ENCODE measurements at regions not wholly inside any gene's neighbourhood (a gene's known extent, or its start where the extent isn't known, plus 50 kb on each side); places are given as distances from the start of the nearest gene placed in this dataset.
"Not testable (repeated sequence)": the region's sequence is repeated elsewhere in the genome, so short reads cannot be mapped to it uniquely, and the experiment has no call there.

- no peaks in the 10 kb centered on the region for H3K4me1 ChIP-seq
- no peaks in the 10 kb centered on the region for H3K27me3 ChIP-seq
- no peak overlapping the region for H3K4me3 ChIP-seq
- no peaks in the 10 kb centered on the region for H3K36me3 ChIP-seq
- no peak for DNase-seq
- no peaks in the 10 kb centered on the region for H3K9me3 ChIP-seq (replicated peaks)
- no peak overlapping the region for H3K27ac ChIP-seq
Measured at GRCh38 chr3:166445865-166446264, 608.6 kb upstream of the BCHE start.

GRCh38 chr3:166444756-166445155, 607.5 kb upstream of the BCHE start:
- Histone ChIP-seq H3K4me3 (no peak overlapping the region), H3K9me3 (replicated peaks) (no peaks in the 10 kb centered on the region), H3K27me3 (no peaks in the 10 kb centered on the region), H3K27ac (no peak overlapping the region), H3K4me1 (no peaks in the 10 kb centered on the region), H3K36me3 (no peaks in the 10 kb centered on the region)
- DNase-seq = no peak

- Histone ChIP-seq H3K9me3 (replicated peaks) (no peaks in the 10 kb centered on the region), H3K27ac (no peak overlapping the region), H3K4me3 (no peak overlapping the region), H3K4me1 (no peaks in the 10 kb centered on the region), H3K27me3 (no peaks in the 10 kb centered on the region), H3K36me3 (no peaks in the 10 kb centered on the region)
- no peak for DNase-seq
Measured at GRCh38 chr3:166444336-166444735, 607.1 kb upstream of the BCHE start.

- DNase-seq = no peak
- H3K27me3 ChIP-seq = no peaks in the 10 kb centered on the region
- H3K9me3 ChIP-seq (replicated peaks) = no peaks in the 10 kb centered on the region
- H3K36me3 ChIP-seq = no peaks in the 10 kb centered on the region
- H3K27ac ChIP-seq = no peak overlapping the region
- no peaks in the 10 kb centered on the region for H3K4me1 ChIP-seq
- no peak overlapping the region for H3K4me3 ChIP-seq
Measured at GRCh38 chr3:166435469-166436057, 598.3 kb upstream of the BCHE start.

- Histone ChIP-seq H3K27me3 (no peaks in the 10 kb centered on the region), H3K36me3 (no peaks in the 10 kb centered on the region), H3K4me3 (no peak overlapping the region), H3K4me1 (no peaks in the 10 kb centered on the region), H3K27ac (no peak overlapping the region), H3K9me3 (replicated peaks) (no peaks in the 10 kb centered on the region)
- DNase-seq = no peak
Measured at GRCh38 chr3:166433060-166433459, 595.8 kb upstream of the BCHE start.

- no peaks in the 10 kb centered on the region for H3K4me1 ChIP-seq
- no peaks in the 10 kb centered on the region for H3K36me3 ChIP-seq
- H3K4me3 ChIP-seq = no peak overlapping the region
- no peaks in the 10 kb centered on the region for H3K9me3 ChIP-seq (replicated peaks)
- H3K27ac ChIP-seq = no peak overlapping the region
- no peaks in the 10 kb centered on the region for H3K27me3 ChIP-seq
- peak in 1 of 2 experiments; percentile 18 for DNase-seq
Measured at GRCh38 chr3:166425900-166426611, 588.8 kb upstream of the BCHE start.

- no peaks in the 10 kb centered on the region for H3K36me3 ChIP-seq
- no peaks in the 10 kb centered on the region for H3K27me3 ChIP-seq
- no peaks in the 10 kb centered on the region for H3K9me3 ChIP-seq (replicated peaks)
- no peaks in the 10 kb centered on the region for H3K4me1 ChIP-seq
- no peak for DNase-seq
- H3K27ac ChIP-seq = no peak overlapping the region
- no peak overlapping the region for H3K4me3 ChIP-seq
Measured at GRCh38 chr3:166425021-166425420, 587.8 kb upstream of the BCHE start.

GRCh38 chr3:166423824-166424513, 586.7 kb upstream of the BCHE start:
- H3K4me1 ChIP-seq; DNase-seq; H3K27ac ChIP-seq; H3K9me3 ChIP-seq (replicated peaks); H3K27me3 ChIP-seq; H3K4me3 ChIP-seq; H3K36me3 ChIP-seq: not testable (repeated sequence)

- no peaks in the 10 kb centered on the region for H3K36me3 ChIP-seq
- DNase-seq = no peak
- no peaks in the 10 kb centered on the region for H3K4me1 ChIP-seq
- H3K9me3 ChIP-seq (replicated peaks) = no peaks in the 10 kb centered on the region
- H3K4me3 ChIP-seq = no peak overlapping the region
- H3K27me3 ChIP-seq = no peaks in the 10 kb centered on the region
- H3K27ac ChIP-seq = no peak overlapping the region
Measured at GRCh38 chr3:166422556-166422955, 585.3 kb upstream of the BCHE start.

GRCh38 chr3:166420071-166420470, 582.8 kb upstream of the BCHE start:
- DNase-seq = no peak
- H3K27me3 ChIP-seq = no peaks in the 10 kb centered on the region

GRCh38 chr3:166405896-166406295, 568.7 kb upstream of the BCHE start:
- no peaks in the 10 kb centered on the region for H3K4me1 ChIP-seq
- no peak overlapping the region for H3K27ac ChIP-seq
- no peak for DNase-seq
- no peak overlapping the region for H3K4me3 ChIP-seq
- H3K27me3 ChIP-seq = no peaks in the 10 kb centered on the region
- H3K9me3 ChIP-seq (replicated peaks) = no peaks in the 10 kb centered on the region
- H3K36me3 ChIP-seq = no peaks in the 10 kb centered on the region

More at GRCh38 chr3:166420071-166420470, 582.8 kb upstream of the BCHE start:
- no peaks in the 10 kb centered on the region for H3K9me3 ChIP-seq (replicated peaks)
- H3K4me3 ChIP-seq = no peak overlapping the region
- no peaks in the 10 kb centered on the region for H3K4me1 ChIP-seq
- H3K36me3 ChIP-seq = no peaks in the 10 kb centered on the region
- H3K27ac ChIP-seq = no peak overlapping the region

- no peak overlapping the region for H3K4me3 ChIP-seq
- no peaks in the 10 kb centered on the region for H3K9me3 ChIP-seq (replicated peaks)
- no peak for DNase-seq
- no peaks in the 10 kb centered on the region for H3K36me3 ChIP-seq
- H3K27ac ChIP-seq = no peak overlapping the region
- no peaks in the 10 kb centered on the region for H3K4me1 ChIP-seq
- H3K27me3 ChIP-seq = no peaks in the 10 kb centered on the region
Measured at GRCh38 chr3:166405465-166405864, 568.2 kb upstream of the BCHE start.

- Histone ChIP-seq H3K9me3 (replicated peaks) (no peaks in the 10 kb centered on the region), H3K27ac (no peak overlapping the region), H3K4me1 (no peaks in the 10 kb centered on the region), H3K36me3 (no peaks in the 10 kb centered on the region), H3K27me3 (no peaks in the 10 kb centered on the region), H3K4me3 (no peak overlapping the region)
- no peak for DNase-seq
Measured at GRCh38 chr3:166390303-166390702, 553.1 kb upstream of the BCHE start.

- no peak overlapping the region for H3K4me3 ChIP-seq
- no peaks in the 10 kb centered on the region for H3K27me3 ChIP-seq
- no peaks in the 10 kb centered on the region for H3K9me3 ChIP-seq (replicated peaks)
- DNase-seq = no peak
- no peak overlapping the region for H3K27ac ChIP-seq
- H3K36me3 ChIP-seq = no peaks in the 10 kb centered on the region
- H3K4me1 ChIP-seq = no peaks in the 10 kb centered on the region
Measured at GRCh38 chr3:166388321-166388720, 551.1 kb upstream of the BCHE start.

- H3K9me3 ChIP-seq (replicated peaks) = no peaks in the 10 kb centered on the region
- DNase-seq = no peak
- H3K27me3 ChIP-seq = no peaks in the 10 kb centered on the region
- no peaks in the 10 kb centered on the region for H3K36me3 ChIP-seq
- no peaks in the 10 kb centered on the region for H3K4me1 ChIP-seq
- no peak overlapping the region for H3K4me3 ChIP-seq
- H3K27ac ChIP-seq = no peak overlapping the region
Measured at GRCh38 chr3:166372571-166373106, 535.4 kb upstream of the BCHE start.

Data from SJCRH30 (cell line).